Effector memory CD4-positive, alpha-beta T cell (primary cell): ENCODE measurements at regions not wholly inside any gene's neighbourhood (a gene's known extent, or its start where the extent isn't known, plus 50 kb on each side); places are given as distances from the start of the nearest gene placed in this dataset.

Source experiments
- DNase-seq, 3 donors: peaks; one replicate each; pipeline ENCODE4 v3.0.0-alpha.2; 2020
- H3K27ac ChIP-seq: 2 replicates; pipeline ENCODE4 v1.7.0; 2013; ENCODE audit warnings: mild to moderate bottlenecking, low read length, moderate library complexity; ENCODE audit not compliant: insufficient read depth, poor library complexity, severe bottlenecking
- H3K27me3 ChIP-seq: replicated peaks from 2 replicates; pipeline ENCODE4 v1.7.0; 2013; ENCODE audit warnings: mild to moderate bottlenecking, low read length; ENCODE audit not compliant: insufficient read depth, control insufficient read depth, poor library complexity, severe bottlenecking
- H3K36me3 ChIP-seq: 2 replicates; pipeline ENCODE4 v1.7.0; 2013; ENCODE audit warnings: mild to moderate bottlenecking, low read length, moderate library complexity; ENCODE audit not compliant: control insufficient read depth, insufficient read depth
- H3K4me1 ChIP-seq: 2 replicates; pipeline ENCODE4 v1.7.0; 2013; ENCODE audit warnings: low read length, mild to moderate bottlenecking; ENCODE audit not compliant: control insufficient read depth, insufficient read depth, poor library complexity, severe bottlenecking
- H3K4me3 ChIP-seq: 2 replicates; pipeline ENCODE4 v1.7.0; 2013; ENCODE audit warnings: low read length, low read depth, mild to moderate bottlenecking; ENCODE audit not compliant: insufficient read depth, poor library complexity, severe bottlenecking
- H3K9me3 ChIP-seq: 2 replicates; pipeline ENCODE4 v1.7.0; 2013; ENCODE audit warnings: mild to moderate bottlenecking, low read length, moderate library complexity; ENCODE audit not compliant: control insufficient read depth

DNA sequence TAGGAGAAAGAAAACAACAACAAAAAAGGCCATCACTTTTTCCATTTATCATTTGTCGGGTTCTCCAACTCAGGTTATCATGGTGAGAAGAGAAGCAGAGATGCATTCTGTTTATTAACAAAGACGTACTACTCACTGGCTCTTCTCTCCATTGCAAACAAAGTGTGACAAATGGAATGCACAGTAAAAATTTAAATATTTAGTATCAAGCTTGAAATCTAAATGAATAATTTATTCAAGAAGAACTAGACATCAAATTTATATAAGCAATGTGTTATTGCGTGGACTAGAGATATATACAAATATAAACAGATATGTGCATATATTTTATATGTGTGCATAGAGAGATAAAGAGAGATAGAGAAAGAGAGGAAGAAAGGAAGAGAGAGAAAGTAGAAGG, 236.5 kb downstream of the DSEL start:
- H3K27me3 ChIP-seq: no peaks in the 10 kb centered on the region
- H3K4me3 ChIP-seq: no peak overlapping the region
- no peaks in the 10 kb centered on the region for H3K36me3 ChIP-seq
- H3K4me1 ChIP-seq: no peaks in the 10 kb centered on the region
- DNase-seq: no peak
- no peak overlapping the region for H3K27ac ChIP-seq
- no peaks in the 10 kb centered on the region for H3K9me3 ChIP-seq

GRCh38 chr18:67278984-67279383, 237.5 kb downstream of the DSEL start:
- no peaks in the 10 kb centered on the region for H3K4me1 ChIP-seq
- H3K4me3 ChIP-seq: no peak overlapping the region
- no peaks in the 10 kb centered on the region for H3K9me3 ChIP-seq
- H3K27me3 ChIP-seq: no peaks in the 10 kb centered on the region
- DNase-seq: no peak
- H3K27ac ChIP-seq: no peak overlapping the region
- no peaks in the 10 kb centered on the region for H3K36me3 ChIP-seq

DNA sequence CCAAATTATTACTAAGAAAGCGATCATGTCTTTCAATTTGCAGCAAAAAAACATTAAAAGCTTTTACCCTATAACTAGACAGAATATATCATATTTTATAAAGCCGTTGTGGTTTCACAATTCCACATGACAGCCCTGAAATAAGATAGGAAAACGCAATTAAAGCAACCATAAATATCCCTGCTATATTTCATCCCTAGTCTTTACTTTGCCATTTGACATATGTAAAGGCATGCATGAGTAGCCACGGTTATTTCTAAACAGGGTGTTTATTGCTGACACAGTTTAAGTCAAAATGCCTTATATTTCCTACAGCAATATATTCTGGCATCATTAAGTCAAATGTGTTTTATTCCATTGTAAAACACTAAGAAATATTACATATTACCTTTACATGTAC, 239.9 kb downstream of the DSEL start:
- Histone ChIP-seq H3K36me3 (no peaks in the 10 kb centered on the region), H3K4me1 (no peaks in the 10 kb centered on the region), H3K27me3 (no peaks in the 10 kb centered on the region), H3K27ac (no peak overlapping the region), H3K4me3 (no peak overlapping the region), H3K9me3 (no peaks in the 10 kb centered on the region)
- no peak for DNase-seq

GRCh38 chr18:67273288-67273687, 243.2 kb downstream of the DSEL start:
- Histone ChIP-seq H3K9me3 (no peaks in the 10 kb centered on the region), H3K4me1 (no peaks in the 10 kb centered on the region), H3K36me3 (no peaks in the 10 kb centered on the region), H3K27ac (no peak overlapping the region), H3K27me3 (no peaks in the 10 kb centered on the region), H3K4me3 (no peak overlapping the region)
- DNase-seq: no peak

- no peak overlapping the region for H3K27ac ChIP-seq
- no peaks in the 10 kb centered on the region for H3K27me3 ChIP-seq
- H3K9me3 ChIP-seq: no peaks in the 10 kb centered on the region
- H3K36me3 ChIP-seq: no peaks in the 10 kb centered on the region
- DNase-seq: no peak
- no peak overlapping the region for H3K4me3 ChIP-seq
- peaks cover 14% of the 10 kb centered on the region for H3K4me1 ChIP-seq
Observed at GRCh38 chr18:67269206-67269605, 247.3 kb downstream of the DSEL start.

GRCh38 chr18:67268530-67268929, 248.0 kb downstream of the DSEL start:
- H3K27ac ChIP-seq: no peak overlapping the region
- no peaks in the 10 kb centered on the region for H3K27me3 ChIP-seq
- H3K9me3 ChIP-seq: no peaks in the 10 kb centered on the region
- peaks cover 14% of the 10 kb centered on the region for H3K4me1 ChIP-seq
- DNase-seq: no peak
- H3K4me3 ChIP-seq: no peak overlapping the region
- H3K36me3 ChIP-seq: no peaks in the 10 kb centered on the region

DNA sequence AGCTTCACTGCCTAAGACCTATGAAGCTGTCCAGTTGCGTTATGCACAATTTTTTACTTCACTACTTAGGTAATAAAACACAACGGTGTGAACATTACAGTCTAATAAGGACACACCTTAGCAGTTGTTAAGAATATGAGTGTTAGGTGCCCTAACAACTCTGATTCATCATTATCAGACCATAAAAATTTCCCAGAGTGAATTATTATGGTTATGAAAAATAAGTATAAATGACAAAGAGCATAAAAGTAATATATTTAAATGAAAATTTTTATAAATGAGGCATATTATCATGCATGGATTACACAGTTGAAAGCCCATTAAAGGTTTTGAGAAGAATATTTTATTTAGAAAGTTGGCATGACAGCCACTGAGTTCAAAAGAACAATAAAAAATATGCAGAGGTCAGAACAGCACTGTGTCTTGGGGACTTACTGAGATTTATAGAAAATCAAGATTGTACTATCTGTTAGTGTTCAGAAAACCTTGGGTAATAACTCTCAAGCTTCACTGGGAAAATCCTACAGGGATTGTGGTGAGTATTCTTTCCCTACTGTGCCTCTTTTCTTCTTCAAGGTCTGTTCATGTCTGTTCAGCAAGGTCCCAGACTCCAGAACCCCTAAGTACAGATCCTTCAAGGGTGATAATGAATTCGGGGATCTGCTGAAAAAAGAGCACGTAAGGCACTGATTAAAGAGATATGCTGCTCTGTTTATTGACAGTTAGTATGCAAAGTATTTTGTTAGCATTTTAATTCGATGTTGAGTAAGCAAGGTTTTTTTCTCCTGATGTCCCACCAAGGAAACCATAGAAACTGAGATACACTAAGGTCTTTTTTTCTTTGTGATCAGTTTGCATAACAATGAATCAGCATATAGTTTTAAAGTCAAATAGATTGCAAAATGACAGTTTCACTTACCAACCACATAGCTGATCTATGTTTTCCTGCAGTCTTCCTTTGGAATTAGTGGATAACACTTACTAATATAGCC, 250.0 kb downstream of the DSEL start:
- no peak overlapping the region for H3K4me3 ChIP-seq
- no peak for DNase-seq
- no peaks in the 10 kb centered on the region for H3K9me3 ChIP-seq
- H3K27ac ChIP-seq: no peak overlapping the region
- peaks cover 14% of the 10 kb centered on the region for H3K4me1 ChIP-seq
- H3K36me3 ChIP-seq: no peaks in the 10 kb centered on the region
- no peaks in the 10 kb centered on the region for H3K27me3 ChIP-seq

- H3K27me3 ChIP-seq: no peaks in the 10 kb centered on the region
- no peak overlapping the region for H3K27ac ChIP-seq
- H3K36me3 ChIP-seq: no peaks in the 10 kb centered on the region
- H3K4me3 ChIP-seq: no peak overlapping the region
- peaks cover 14% of the 10 kb centered on the region for H3K4me1 ChIP-seq
- DNase-seq: no peak
- H3K9me3 ChIP-seq: no peaks in the 10 kb centered on the region
Observed at GRCh38 chr18:67265464-67266245, 250.9 kb downstream of the DSEL start.

GRCh38 chr18:67261931-67262552, 254.5 kb downstream of the DSEL start:
- Histone ChIP-seq H3K27me3 (no peaks in the 10 kb centered on the region), H3K36me3 (no peaks in the 10 kb centered on the region), H3K4me1 (peaks cover 14% of the 10 kb centered on the region), H3K9me3 (no peaks in the 10 kb centered on the region), H3K27ac (no peak overlapping the region), H3K4me3 (no peak overlapping the region)
- DNase-seq: no peak
